Endothelial cell of umbilical vein (primary cell): ENCODE measurements at regions not wholly inside any gene's neighbourhood (a gene's known extent, or its start where the extent isn't known, plus 50 kb on each side); places are given as distances from the start of the nearest gene placed in this dataset.

Experiments
- BruUV-seq: library from RNA; stranded (reverse); fragments of 400-500 nt; replicated peaks from 2 replicates; lab custom pipeline; 2021; lab: Mats Ljungman, UMichigan
- CTCF ChIA-PET: fragments of 300-600, 350-600 bp; sonication (Branson Sonifier 250); formaldehyde crosslinking; loops from one replicate; lab custom pipeline; 2021; ENCODE audit warnings: antibody characterized with exemption, inconsistent platforms; lab: Charles Lee
- POLR2A ChIA-PET: fragments of 300-600, 350-600 bp; sonication (Branson Sonifier 250); formaldehyde crosslinking; loops from one replicate; lab custom pipeline; 2021; ENCODE audit warnings: antibody characterized with exemption, inconsistent platforms; lab: Charles Lee
- DNase-seq: peaks from one replicate; pipeline ENCODE4 v3.0.0-alpha.2; 2011; ENCODE audit warnings: low read depth, low spot score
- FAIRE-seq: peaks from 2 replicates; lab custom pipeline; 2011; peaks lifted over from hg19 to GRCh38; lab: Jason Lieb, UNC
- H2AFZ ChIP-seq: 2 replicates; pipeline ENCODE4 v1.6.0; 2012; ENCODE audit warnings: low read depth, low read length, control low read depth, inconsistent platforms
- H3K27ac ChIP-seq: 2 replicates; pipeline ENCODE4 v1.5.1; 2011; ENCODE audit warnings: low read depth, mild to moderate bottlenecking, control low read depth, low read length, moderate library complexity; ENCODE audit not compliant: insufficient read depth
- H3K27me3 ChIP-seq, 2 experiments: 2 replicates each; pipeline versions ENCODE4 v1.6.0 to v1.6.1; 2011; ENCODE audit warnings: low read length in 2 of 2, mixed read lengths in 1 of 2; ENCODE audit not compliant: control insufficient read depth in 2 of 2, insufficient read depth in 2 of 2
- H3K36me3 ChIP-seq, 2 experiments: 2 replicates in 1 of 2; 3 replicates in 1 of 2; pipeline ENCODE4 v1.5.1; 2011; ENCODE audit warnings: low read length in 2 of 2, mild to moderate bottlenecking in 1 of 2, moderate library complexity in 1 of 2; ENCODE audit not compliant: control insufficient read depth in 2 of 2, insufficient read depth in 2 of 2; ENCODE audit errors: extremely low read depth in 1 of 2
- H3K4me1 ChIP-seq: 3 replicates; pipeline ENCODE4 v1.5.1; 2011; ENCODE audit warnings: mild to moderate bottlenecking, low read length; ENCODE audit not compliant: control insufficient read depth, insufficient read depth; ENCODE audit errors: extremely low read depth
- H3K4me2 ChIP-seq: 2 replicates; pipeline ENCODE4 v1.6.1; 2011; ENCODE audit warnings: low read length, control low read depth, mixed read lengths; ENCODE audit not compliant: insufficient read depth
- H3K4me3 ChIP-seq, 3 experiments: fragments of 200-600 bp in 1 of 3; sonication (generic), shearing (Covaris generic) in 1 of 3; replicated peaks in 1 of 3; 2 replicates each; pipeline ENCODE4 v1.5.1; 2011 to 2016; ENCODE audit warnings: control low read depth in 3 of 3, low read length in 3 of 3, mild to moderate bottlenecking in 2 of 3, inconsistent platforms in 1 of 3, low read depth in 1 of 3, moderate library complexity in 1 of 3; ENCODE audit not compliant: insufficient read depth in 1 of 3
- H3K79me2 ChIP-seq: 2 replicates; pipeline ENCODE4 v1.6.0; 2012; ENCODE audit warnings: low read length, inconsistent platforms; ENCODE audit not compliant: control insufficient read depth, insufficient read depth
- H3K9ac ChIP-seq: replicated peaks from 2 replicates; pipeline ENCODE3; 2011; ENCODE audit warnings: low read length, control low read depth; ENCODE audit not compliant: insufficient read depth; ENCODE audit errors: extremely low read depth
- H3K9me1 ChIP-seq: replicated peaks from 3 replicates; pipeline ENCODE4 v1.6.0; 2011; ENCODE audit warnings: mild to moderate bottlenecking, low read length; ENCODE audit not compliant: control insufficient read depth, insufficient read depth; ENCODE audit errors: extremely low read depth
- H3K9me3 ChIP-seq: replicated peaks from 2 replicates; pipeline ENCODE4 v1.5.1; 2012; ENCODE audit warnings: low read length, inconsistent platforms; ENCODE audit not compliant: control insufficient read depth, insufficient read depth
- H4K20me1 ChIP-seq: replicated peaks from 2 replicates; pipeline ENCODE3; 2011; ENCODE audit warnings: mild to moderate bottlenecking, low read length; ENCODE audit not compliant: control insufficient read depth, insufficient read depth; ENCODE audit errors: extremely low read depth
- FOS ChIP-seq: IDR thresholded peaks from 2 replicates; pipeline ENCODE4 v1.6.1; 2011; ENCODE audit warnings: mild to moderate bottlenecking, low read length, moderate library complexity, borderline replicate concordance; ENCODE audit not compliant: insufficient read depth
- GATA2 ChIP-seq: IDR thresholded peaks from 2 replicates; pipeline ENCODE4 v1.7.0; 2011; ENCODE audit warnings: low read depth, mild to moderate bottlenecking, moderate library complexity, mixed read lengths, low read length; ENCODE audit not compliant: insufficient read length, insufficient read depth
- JUN ChIP-seq: IDR thresholded peaks from 2 replicates; pipeline ENCODE4 v1.6.1; 2011; ENCODE audit warnings: borderline replicate concordance, low read depth; ENCODE audit not compliant: insufficient read length, insufficient read depth
- MYC ChIP-seq: IDR thresholded peaks from one replicate; pipeline ENCODE4 v1.6.1; 2011; ENCODE audit warnings: mild to moderate bottlenecking, low read depth, low read length
- POLR2A ChIP-seq: IDR thresholded peaks from 2 replicates; pipeline ENCODE4 v1.6.1; 2012; ENCODE audit warnings: low read depth, mild to moderate bottlenecking, control low read depth, low read length
- POLR2AphosphoS5 ChIP-seq: IDR thresholded peaks from 2 replicates; pipeline ENCODE4 v1.6.1; 2012; ENCODE audit warnings: low read depth, mild to moderate bottlenecking, control low read depth, low read length, moderate library complexity; ENCODE audit not compliant: insufficient read depth
- dilution Hi-C: fragments of 300-500 bp; cut with MboI; formaldehyde crosslinking; loops from one replicate; pipeline ENCODE4 v1.15.0; 2019; ENCODE audit warnings: low sequenced_read_pairs; ENCODE audit not compliant: extremely low pct_ligation_motif_present
- intact Hi-C: fragments of 100-400 bp; cut with micrococcal nuclease; formaldehyde crosslinking; loops from one replicate; pipeline ENCODE4 v1.10.0; 2022
- TF ChIP-seq, protein P1 (sequence below): IDR thresholded peaks from 2 replicates; pipeline ENCODE4 v1.6.1; 2011; ENCODE audit not compliant: insufficient read depth, insufficient read length
- TF ChIP-seq, protein P2 (sequence below), 2 donors: IDR thresholded peaks; 1 replicate in 1 of 2; 2 replicates in 1 of 2; pipeline ENCODE4 v1.5.1; 2011; ENCODE audit warnings: low read length in 2 of 2, mild to moderate bottlenecking in 2 of 2, moderate library complexity in 2 of 2, control low read depth in 1 of 2, inconsistent platforms in 1 of 2, low read depth in 1 of 2; ENCODE audit not compliant: insufficient read depth in 1 of 2; ENCODE audit errors: extremely low read depth in 1 of 2

DNA sequence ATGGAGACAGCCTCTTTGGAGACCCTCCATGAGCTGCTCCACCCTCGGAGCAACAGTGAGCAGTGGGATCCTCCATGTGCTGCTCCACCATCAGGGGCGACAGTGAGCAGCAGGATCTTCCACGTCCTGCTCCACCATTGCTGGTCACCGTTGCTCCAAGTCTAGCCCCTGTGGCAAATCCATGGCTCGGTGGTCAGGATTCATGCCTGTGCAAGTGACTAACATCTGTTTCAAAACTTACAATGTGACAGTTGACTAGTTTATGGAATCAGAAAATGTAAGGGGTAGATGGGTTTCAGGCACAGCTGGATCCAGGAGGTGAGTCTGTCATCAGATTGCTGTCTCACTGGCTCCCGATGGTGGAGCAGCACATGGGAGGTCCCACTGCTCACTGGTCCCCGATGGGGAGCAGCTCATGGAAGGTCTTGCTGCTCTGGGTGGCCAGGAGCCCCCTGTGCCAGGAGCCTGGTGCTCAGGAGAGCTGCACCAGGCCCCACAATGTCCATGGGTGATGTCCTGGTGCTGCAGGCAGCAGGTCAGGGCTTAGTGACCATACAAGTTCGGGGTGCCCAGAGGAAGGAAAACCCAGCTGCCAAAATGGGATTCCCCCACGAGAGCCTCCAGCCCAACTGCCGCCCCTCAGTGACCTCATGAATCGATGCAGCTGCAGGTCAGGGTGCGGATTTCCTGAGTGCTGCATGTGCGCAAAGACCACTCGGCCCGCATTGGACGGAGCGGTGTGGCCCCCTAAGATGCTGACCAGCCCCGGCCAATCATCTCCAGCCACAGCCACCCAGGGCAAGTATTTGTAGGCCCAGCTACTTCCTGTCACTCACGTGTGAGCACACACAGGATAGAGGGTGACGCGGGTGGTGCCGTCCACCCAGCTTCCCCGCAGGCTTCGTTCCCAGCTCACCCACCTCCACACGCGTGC lies 116.5 kb upstream of the OTOS start:
- Histone ChIP-seq H3K79me2 (no peaks in the 10 kb centered on the region), H3K4me2 (no peak overlapping the region), H3K9me3 (no peaks in the 10 kb centered on the region), H3K4me1 (no peaks in the 10 kb centered on the region), H3K4me3 (no peak overlapping the region), H4K20me1 (no peaks in the 10 kb centered on the region), H3K9ac (no peak overlapping the region), H2AFZ (no peak overlapping the region), H3K9me1 (no peaks in the 10 kb centered on the region), H3K27me3 (no peaks in the 10 kb centered on the region), H3K36me3 (no peaks in the 10 kb centered on the region), H3K27ac (no peak overlapping the region)
- ChIA-PET POLR2A (no interaction called here), CTCF (interaction anchor here (1.3 kb wide), 1 partner anchor 174 kb away, joined by 3 read pairs; no protein-coding TSS in a partner anchor)
- no peak for FAIRE-seq
- dilution Hi-C loops, result no loop called here
- no peak for DNase-seq
- BruUV-seq, result no TSS peak
- TF ChIP-seq MYC (no peak), POLR2A (no peak), FOS (no peak), JUN (no peak), POLR2AphosphoS5 (no peak), GATA2 (no peak)
- TF ChIP-seq, protein P1, sequence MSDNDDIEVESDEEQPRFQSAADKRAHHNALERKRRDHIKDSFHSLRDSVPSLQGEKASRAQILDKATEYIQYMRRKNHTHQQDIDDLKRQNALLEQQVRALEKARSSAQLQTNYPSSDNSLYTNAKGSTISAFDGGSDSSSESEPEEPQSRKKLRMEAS, result no peak
- TF ChIP-seq, protein P2, sequence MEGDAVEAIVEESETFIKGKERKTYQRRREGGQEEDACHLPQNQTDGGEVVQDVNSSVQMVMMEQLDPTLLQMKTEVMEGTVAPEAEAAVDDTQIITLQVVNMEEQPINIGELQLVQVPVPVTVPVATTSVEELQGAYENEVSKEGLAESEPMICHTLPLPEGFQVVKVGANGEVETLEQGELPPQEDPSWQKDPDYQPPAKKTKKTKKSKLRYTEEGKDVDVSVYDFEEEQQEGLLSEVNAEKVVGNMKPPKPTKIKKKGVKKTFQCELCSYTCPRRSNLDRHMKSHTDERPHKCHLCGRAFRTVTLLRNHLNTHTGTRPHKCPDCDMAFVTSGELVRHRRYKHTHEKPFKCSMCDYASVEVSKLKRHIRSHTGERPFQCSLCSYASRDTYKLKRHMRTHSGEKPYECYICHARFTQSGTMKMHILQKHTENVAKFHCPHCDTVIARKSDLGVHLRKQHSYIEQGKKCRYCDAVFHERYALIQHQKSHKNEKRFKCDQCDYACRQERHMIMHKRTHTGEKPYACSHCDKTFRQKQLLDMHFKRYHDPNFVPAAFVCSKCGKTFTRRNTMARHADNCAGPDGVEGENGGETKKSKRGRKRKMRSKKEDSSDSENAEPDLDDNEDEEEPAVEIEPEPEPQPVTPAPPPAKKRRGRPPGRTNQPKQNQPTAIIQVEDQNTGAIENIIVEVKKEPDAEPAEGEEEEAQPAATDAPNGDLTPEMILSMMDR (IDR thresholded peaks at IDR 0.05; ENCODE audit: extremely low read depth in 1 of 2, insufficient read depth in 1 of 2, low read depth in 1 of 2, low read length in 2 of 2), result no peak
- intact Hi-C loops, result no loop called here
